Stimulated activated CD8-positive, alpha-beta memory T cell treated with anti-CD3 and anti-CD28 coated beads, Interleukin-12 subunit alpha, Interleukin-12 subunit beta, amount 100 ng/mL, for 1 hour (primary cell): ENCODE measurements at regions not wholly inside any gene's neighbourhood (a gene's known extent, or its start where the extent isn't known, plus 50 kb on each side); places are given as distances from the start of the nearest gene placed in this dataset.

ENCODE experiments used
- DNase-seq: peaks from one replicate; pipeline ENCODE4 v3.0.0-alpha.2; 2020; ENCODE audit warnings: low read depth

DNA sequence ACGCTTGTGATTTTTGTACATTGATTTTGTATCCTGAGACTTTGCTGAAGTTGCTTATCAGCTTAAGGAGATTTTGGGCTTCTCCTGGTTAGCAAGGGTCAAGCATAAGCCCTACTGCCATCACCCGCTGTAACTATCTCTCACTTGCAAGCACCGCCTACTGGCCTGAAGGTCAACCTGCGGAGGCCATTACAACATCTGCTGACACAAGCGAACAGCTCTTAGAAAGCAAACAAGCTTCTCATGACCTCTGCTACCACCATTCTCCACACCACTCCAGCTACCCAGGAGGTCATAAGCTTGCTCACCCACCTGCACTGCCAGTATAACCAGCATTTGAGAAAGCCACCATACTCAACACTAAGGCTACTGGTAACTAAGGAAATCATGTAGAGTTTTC, 288.4 kb upstream of the KIRREL3 start:
- no peak for DNase-seq

- no peak for DNase-seq
These were observed 281.0 kb upstream of the KIRREL3 start for GRCh38 chr11:127281534-127281933.

GRCh38 chr11:127275774-127276173, 275.2 kb upstream of the KIRREL3 start:
- no peak for DNase-seq

- no peak for DNase-seq
These were observed 273.7 kb upstream of the KIRREL3 start for GRCh38 chr11:127274328-127274676.

- no peak for DNase-seq
These were observed 273.2 kb upstream of the KIRREL3 start for GRCh38 chr11:127273593-127274327.

GRCh38 chr11:127270851-127271250, 270.3 kb upstream of the KIRREL3 start:
- no peak for DNase-seq

DNA sequence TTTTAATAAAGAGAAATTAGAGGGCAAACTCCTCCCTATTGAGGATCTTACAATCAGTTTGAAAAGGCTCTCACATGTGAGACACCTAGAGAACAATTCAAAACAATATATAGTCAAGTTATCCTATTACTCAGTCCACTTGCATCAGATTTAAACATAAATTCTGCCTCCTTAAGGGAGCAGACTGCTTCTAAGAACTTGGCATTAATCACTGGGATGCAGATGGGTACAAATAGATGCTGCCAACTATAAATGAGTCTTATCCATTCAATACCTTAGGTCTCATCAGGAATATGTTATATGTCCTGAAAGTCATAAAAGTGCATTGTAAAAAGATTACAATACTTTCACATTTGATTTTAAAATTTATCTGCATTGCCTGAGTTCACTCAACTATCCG, 269.3 kb upstream of the KIRREL3 start:
- no peak for DNase-seq

DNA sequence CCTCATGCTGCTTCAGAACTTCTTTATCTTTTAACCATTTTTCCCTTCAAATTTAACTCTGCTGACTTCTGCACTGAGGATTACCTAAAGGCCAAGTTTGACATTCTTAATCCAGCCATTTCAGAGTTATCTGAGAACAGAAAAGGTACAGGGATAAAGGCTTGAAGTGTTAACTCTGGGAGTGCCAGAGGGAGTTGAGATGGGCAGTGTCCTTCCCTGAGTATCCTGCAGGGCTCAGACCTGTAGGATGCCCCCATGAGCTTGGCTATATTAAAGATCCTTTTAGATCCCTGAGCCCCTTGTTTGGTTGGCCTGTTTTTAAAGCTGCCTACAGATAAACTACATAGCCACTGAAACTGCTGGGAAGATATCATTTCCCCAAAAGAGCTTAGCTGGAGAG, 268.4 kb upstream of the KIRREL3 start:
- DNase-seq: no peak

GRCh38 chr11:127268521-127268920, 268.0 kb upstream of the KIRREL3 start:
- no peak for DNase-seq

DNA sequence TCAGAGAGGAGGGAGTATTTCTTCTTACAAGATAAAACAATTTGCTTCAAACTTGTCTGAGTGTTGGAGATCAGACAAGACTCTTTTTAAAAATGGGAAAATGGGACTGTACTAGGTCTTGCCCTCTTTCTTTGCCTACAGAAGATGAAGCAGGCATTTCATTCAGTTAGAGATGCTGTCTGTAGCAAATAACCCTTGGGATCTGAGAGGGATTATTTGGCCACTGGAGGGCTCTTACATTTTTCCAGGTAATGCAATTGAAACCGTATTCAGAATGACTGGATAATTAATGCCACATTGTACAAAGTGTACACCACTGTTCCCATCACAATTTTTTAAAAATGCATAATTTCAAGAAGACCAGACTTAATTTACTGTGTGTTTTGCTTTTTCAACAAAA, 258.5 kb upstream of the KIRREL3 start:
- no peak for DNase-seq

DNA sequence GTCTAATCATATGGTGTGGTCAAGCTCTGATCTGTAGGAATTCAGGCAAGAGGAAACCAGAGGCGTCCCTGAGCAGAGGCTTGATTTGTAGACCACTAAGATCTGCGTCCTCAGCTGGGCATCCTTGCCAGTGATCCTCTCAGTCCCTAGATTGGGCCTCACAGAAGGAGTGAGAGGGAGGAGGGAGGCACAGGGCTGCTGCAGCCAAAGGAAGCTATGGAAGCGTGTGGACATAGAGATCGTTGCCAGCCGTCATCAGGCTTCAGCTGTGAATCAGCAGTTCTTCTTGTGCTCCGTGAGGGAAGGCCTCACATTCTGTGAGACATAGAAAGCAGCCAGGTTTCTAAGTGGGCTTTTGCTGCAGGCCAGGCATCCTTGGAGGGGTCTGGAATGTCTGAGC, 254.6 kb upstream of the KIRREL3 start:
- no peak for DNase-seq

DNA sequence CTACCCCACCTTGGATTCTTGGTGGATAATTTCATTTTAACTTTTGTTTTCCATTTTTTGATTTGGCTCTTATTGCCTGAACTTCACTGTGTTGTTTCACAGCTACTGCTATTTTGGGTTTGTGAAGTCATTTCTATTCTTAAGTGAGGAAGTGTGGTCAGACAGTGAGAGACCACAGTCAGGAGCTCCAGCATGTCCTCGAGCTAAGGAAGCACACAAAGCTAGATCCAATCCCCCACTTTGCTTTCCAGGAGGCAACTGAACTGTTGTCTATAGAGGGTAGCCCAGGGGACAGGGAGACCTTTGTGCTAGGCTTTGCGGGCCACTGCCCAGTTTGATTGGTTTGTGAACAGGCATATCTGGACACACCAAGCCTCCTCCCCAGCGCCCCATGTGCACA, 251.8 kb upstream of the KIRREL3 start:
- DNase-seq: no peak

DNA sequence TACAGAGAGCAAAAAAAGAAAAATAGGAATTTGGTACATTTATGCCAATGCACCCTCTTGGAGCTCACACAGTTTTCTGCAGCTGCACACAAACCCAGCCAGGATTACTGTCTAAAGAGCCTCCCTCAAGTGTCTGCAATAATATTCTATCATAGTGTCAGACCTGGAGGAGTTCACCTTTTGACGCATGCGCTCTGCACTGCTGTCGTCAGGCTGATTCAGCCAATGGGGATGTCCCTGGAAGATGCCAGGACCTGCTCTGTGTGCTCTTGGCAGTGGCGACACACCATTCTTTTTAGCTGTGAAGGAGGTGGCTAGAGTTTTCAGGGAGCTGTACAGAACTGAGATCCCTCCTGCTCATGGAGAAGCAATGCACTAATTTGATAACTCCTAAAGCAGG, 249.0 kb upstream of the KIRREL3 start:
- DNase-seq: no peak

DNA sequence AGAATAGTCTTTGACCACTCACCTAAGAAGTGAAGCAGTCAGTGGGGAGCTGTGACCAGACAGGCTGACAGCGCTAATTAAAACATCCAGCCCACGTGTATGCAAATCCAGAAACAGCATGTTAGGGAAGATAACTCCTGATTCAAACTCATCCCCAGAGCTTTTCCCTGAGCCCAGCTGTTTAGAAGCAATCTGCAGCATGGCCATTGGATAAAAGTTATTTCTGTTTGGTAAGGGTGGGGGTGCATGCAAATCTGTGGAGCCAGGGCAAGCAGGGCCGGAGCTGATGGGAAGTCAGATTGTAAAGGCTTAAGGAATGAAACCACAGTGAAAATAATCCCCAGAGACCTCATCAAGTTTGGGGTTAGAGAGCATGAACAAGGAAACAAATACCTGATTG, 247.9 kb upstream of the KIRREL3 start:
- no peak for DNase-seq

DNA sequence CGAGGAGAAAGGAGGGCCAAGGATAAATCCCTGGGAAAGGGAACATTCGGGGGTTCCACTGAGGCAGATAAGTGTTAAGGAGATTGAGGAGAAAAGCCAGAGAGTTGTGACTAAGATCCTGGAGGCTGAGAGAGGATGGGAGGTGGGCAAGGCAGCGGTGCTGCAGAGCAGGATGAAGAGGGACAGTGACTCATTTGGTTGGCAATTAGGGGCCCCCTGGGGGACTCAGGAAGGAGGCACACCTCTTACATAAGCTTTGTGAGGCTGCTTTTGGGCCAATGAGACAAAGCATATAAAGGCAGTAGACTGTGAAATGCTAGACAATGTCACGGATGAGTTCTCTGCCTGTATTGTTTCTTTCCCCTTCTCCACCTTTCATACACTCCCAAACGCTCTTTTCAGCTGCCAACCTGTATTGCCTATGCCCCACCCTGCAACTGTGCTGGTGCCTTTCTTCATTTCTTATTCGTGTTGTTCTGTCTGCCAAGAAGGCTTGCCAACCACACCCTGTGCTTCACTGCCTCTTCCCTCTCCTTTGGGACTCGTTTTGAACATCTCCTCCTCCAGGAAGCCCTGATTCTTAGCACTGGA, 246.8 kb upstream of the KIRREL3 start:
- DNase-seq: no peak

GRCh38 chr11:127242676-127243075, 242.1 kb upstream of the KIRREL3 start:
- DNase-seq: no peak

GRCh38 chr11:127238321-127238720, 237.8 kb upstream of the KIRREL3 start:
- DNase-seq: no peak

DNA sequence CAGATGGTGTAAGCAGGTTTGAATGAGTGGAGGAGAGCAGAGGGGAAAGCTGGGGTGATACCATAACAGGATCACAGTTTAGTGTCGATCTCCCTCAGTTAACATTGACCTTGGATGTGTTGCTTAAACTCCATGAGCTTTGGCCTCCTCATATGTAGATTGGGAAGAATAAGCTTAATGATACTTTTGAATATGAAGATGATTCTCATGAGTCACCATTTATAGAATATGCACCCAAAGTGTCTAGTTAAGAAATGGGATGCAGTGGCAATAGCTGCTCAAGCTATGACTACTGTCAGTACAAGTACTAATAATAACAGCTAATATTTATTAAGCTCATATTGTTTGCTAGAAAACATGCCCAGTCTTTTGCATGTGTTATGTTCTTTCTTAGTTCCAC, 236.2 kb upstream of the KIRREL3 start:
- DNase-seq: no peak

DNA sequence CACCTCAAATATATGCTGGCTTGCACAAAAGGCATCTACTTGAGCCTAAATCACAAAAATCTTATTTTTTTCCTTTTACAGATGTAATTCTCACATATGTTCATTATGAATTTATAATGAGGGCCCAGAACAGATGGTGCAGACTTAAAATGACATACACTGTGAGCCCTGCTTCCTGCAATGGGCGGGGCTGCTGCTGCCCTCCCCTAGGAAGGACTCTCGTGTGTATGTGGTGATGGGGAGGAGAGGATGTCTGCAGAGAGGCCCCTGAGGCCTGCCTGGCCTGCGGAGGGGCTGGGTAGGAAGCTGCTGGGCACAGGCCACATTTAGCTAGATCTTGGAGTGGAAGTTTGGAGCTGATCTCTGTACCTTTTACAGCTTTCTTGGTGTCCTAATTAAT, 233.4 kb upstream of the KIRREL3 start:
- DNase-seq: no peak

DNA sequence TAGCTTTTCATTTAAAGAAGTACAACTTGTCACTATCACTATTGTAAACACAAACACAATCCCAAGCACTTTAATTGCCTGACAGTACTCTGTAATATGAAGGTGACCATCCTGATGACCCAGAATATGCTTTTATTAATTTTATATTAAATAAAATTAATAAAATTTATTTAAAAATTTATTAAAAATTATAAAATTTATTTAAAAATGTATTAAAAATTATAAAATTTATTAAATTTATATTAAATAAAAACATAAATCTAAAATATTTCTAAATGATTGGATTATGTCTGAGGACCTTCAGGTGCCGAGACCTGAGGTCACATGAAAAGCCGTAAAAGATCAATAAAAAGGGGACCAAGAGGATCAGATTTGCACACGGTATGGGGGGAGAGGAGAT, 229.8 kb upstream of the KIRREL3 start:
- no peak for DNase-seq

DNA sequence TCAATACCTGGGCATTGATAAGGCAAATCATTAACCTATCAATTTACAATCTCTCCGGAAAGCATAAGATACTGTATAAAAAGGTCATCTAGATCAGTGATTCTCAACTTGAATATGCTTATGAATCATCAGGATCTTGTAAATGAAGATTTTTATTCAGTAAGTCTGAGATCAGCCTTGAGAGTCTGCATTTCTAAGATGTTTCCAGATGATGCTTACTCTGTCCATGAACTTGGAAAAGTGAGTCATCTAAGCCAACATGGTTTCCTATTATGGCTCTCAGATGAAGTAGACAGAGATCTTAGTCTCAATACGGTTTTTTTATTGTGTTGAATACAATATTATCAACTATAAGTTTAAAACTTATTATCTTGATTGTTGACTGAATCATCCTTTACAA, 226.4 kb upstream of the KIRREL3 start:
- DNase-seq: no peak

GRCh38 chr11:127226380-127226779, 225.8 kb upstream of the KIRREL3 start:
- no peak for DNase-seq

DNA sequence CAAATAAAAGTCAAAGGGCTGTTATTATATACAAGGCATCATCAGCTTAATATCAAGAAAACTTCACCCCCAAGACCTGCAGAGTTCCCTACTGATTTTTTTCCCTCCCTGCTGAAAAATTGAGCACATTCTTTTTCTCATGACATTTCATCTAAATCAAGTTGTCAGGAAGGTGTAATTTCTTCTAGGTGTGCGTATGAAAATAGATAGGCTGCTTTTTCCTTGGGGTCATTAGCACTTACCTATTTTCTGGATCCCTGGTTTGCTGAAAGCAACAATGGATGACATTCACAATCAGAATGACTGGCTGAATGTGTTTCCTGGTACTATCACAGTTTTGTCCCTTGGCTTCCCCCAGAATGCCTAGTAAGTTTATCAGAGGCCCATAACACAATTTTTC, 225.0 kb upstream of the KIRREL3 start:
- DNase-seq: no peak

- DNase-seq: no peak
These were observed 223.7 kb upstream of the KIRREL3 start for GRCh38 chr11:127224276-127224675.
